SK-N-MC (cell line): ENCODE measurements at regions not wholly inside any gene's neighbourhood (a gene's known extent, or its start where the extent isn't known, plus 50 kb on each side); places are given as distances from the start of the nearest gene placed in this dataset.

Experiments used
- EZH2 ChIP-seq: fragments of 200-600 bp; sonication (generic); IDR thresholded peaks from one replicate; pipeline ENCODE4 v1.6.1; 2017; ENCODE audit warnings: antibody characterized with exemption
- POLR2AphosphoS5 ChIP-seq: IDR thresholded peaks from 2 replicates; pipeline ENCODE4 v1.6.1; 2012; ENCODE audit warnings: mild to moderate bottlenecking, low read depth, low read length, borderline replicate concordance

DNA sequence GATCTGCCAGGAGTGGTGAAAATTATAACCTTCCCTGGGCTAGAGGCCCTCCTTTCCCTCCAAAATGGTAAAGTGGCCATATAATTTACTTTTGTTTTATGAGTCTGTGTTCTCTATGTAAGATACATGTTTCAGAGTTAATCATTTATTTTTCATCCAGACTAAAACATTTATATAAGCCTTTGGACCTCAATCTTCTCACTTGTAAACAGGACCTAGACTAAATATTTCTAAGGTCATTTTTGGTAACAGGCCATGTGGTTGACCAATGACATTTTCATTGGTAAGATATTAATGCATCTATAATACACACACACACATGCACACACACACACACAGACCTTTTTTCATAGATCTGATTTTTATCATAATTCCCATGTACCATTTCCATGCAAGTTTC, 79.7 kb upstream of the KCTD1 start:
- TF ChIP-seq POLR2AphosphoS5 (no peak), EZH2 (no peak)
